ENCODE measurements at regions not wholly inside any gene's neighbourhood (a gene's known extent, or its start where the extent isn't known, plus 50 kb on each side); places are given as distances from the start of the nearest gene placed in this dataset.

- TF ChIP-seq GABPA (IDR thresholded peaks at IDR 0.05 in 1 of 2, conservative IDR thresholded peaks at IDR 0.05 in 1 of 2) (no peak), CTCF (IDR thresholded peaks at IDR 0.05; ENCODE audit: low read depth, low read length, missing input control) (no peak), NR2F2 (IDR thresholded peaks at IDR 0.05) (no peak), TAF1 (conservative IDR thresholded peaks at IDR 0.05) (no peak), FOXA1 (IDR thresholded peaks at IDR 0.05) (no peak), RXRA (IDR thresholded peaks at IDR 0.05) (no peak), ZBTB33 (IDR thresholded peaks at IDR 0.05) (no peak), HNF4A (conservative IDR thresholded peaks at IDR 0.05) (no peak), MAX (IDR thresholded peaks at IDR 0.05) (no peak), RAD21 (IDR thresholded peaks at IDR 0.05) (no peak), YY1 (IDR thresholded peaks at IDR 0.05) (no peak)
Measured at GRCh38 chr14:87252103-87252502, 740.9 kb downstream of the GALC start.
